GM21447 (cell line): ENCODE measurements at regions not wholly inside any gene's neighbourhood (a gene's known extent, or its start where the extent isn't known, plus 50 kb on each side); places are given as distances from the start of the nearest gene placed in this dataset.
A peak's percentile ranks its signal among the peaks of the same experiment; 100 is the strongest.

Source experiments
- ATAC-seq: cut with Tn5 transposase; IDR thresholded peaks from one replicate; pipeline ENCODE4 v1.9.1; 2021; ENCODE audit not compliant: unreplicated experiment

- no peak for ATAC-seq
Measured at GRCh38 chr6:170483413-170483812, 69.7 kb downstream of the PSMB1 start.

- ATAC-seq: no peak
Measured at GRCh38 chr6:170480050-170480692, 72.9 kb downstream of the PSMB1 start.

- ATAC-seq: peak; percentile 53
Measured at GRCh38 chr6:170476360-170476759, 76.7 kb downstream of the PSMB1 start.

- ATAC-seq: no peak
Measured at GRCh38 chr6:170475118-170475517, 78.0 kb downstream of the PSMB1 start.

GRCh38 chr6:170473801-170474200 lies 79.3 kb downstream of the PSMB1 start:
- no peak for ATAC-seq

GRCh38 chr6:170473301-170473717 lies 79.8 kb downstream of the PSMB1 start:
- no peak for ATAC-seq

GRCh38 chr6:170471491-170471890 lies 81.6 kb downstream of the PSMB1 start:
- no peak for ATAC-seq

- no peak for ATAC-seq
Measured at GRCh38 chr6:170470734-170471133, 82.4 kb downstream of the PSMB1 start.

- ATAC-seq: no peak
Measured at GRCh38 chr6:170464524-170464979, 88.6 kb downstream of the PSMB1 start.

- ATAC-seq: no peak
Measured at GRCh38 chr6:170464080-170464479, 89.0 kb downstream of the PSMB1 start.

GRCh38 chr6:170463101-170463721 lies 89.9 kb downstream of the PSMB1 start:
- no peak for ATAC-seq

- no peak for ATAC-seq
Measured at GRCh38 chr6:170462366-170463020, 90.6 kb downstream of the PSMB1 start.

- ATAC-seq: no peak
Measured at GRCh38 chr6:170461556-170462365, 91.3 kb downstream of the PSMB1 start.

- ATAC-seq: no peak
Measured at GRCh38 chr6:170461111-170461510, 92.0 kb downstream of the PSMB1 start.

GRCh38 chr6:170460641-170461040 lies 92.5 kb downstream of the PSMB1 start:
- ATAC-seq: no peak

GRCh38 chr6:170459451-170459850 lies 93.7 kb downstream of the PSMB1 start:
- ATAC-seq: peak; percentile 84

GRCh38 chr6:170456886-170457698 lies 96.0 kb downstream of the PSMB1 start:
- no peak for ATAC-seq
